Prostate gland (tissue), 2 donors: ENCODE measurements at regions not wholly inside any gene's neighbourhood (a gene's known extent, or its start where the extent isn't known, plus 50 kb on each side); places are given as distances from the start of the nearest gene placed in this dataset.

Experiments
- CTCF ChIP-seq, 4 experiments: fragments of 200-600 bp in 2 of 4; fragments of 450-650 bp in 2 of 4; sonication (generic) in 2 of 4; IDR thresholded peaks; 1 replicate in 3 of 4; 2 replicates in 1 of 4; pipeline ENCODE4 v1.5.1; 2016 to 2019; ENCODE audit warnings: antibody characterized with exemption in 4 of 4, mild to moderate bottlenecking in 2 of 4, moderate library complexity in 2 of 4
- POLR2A ChIP-seq: fragments of 450-650 bp; IDR thresholded peaks from one replicate; pipeline ENCODE4 v1.6.1; 2016; ENCODE audit warnings: antibody characterized with exemption, mild to moderate bottlenecking

GRCh38 chr1:65082346-65083040 lies 65.5 kb upstream of the AK4 start:
- TF ChIP-seq CTCF (IDR thresholded peaks at IDR 0.05) (no peak), POLR2A (no peak)
